ENCODE measurements at regions not wholly inside any gene's neighbourhood (a gene's known extent, or its start where the extent isn't known, plus 50 kb on each side); places are given as distances from the start of the nearest gene placed in this dataset.
"Not testable (repeated sequence)": the region's sequence is repeated elsewhere in the genome, so short reads cannot be mapped to it uniquely, and the experiment has no call there.

DNA sequence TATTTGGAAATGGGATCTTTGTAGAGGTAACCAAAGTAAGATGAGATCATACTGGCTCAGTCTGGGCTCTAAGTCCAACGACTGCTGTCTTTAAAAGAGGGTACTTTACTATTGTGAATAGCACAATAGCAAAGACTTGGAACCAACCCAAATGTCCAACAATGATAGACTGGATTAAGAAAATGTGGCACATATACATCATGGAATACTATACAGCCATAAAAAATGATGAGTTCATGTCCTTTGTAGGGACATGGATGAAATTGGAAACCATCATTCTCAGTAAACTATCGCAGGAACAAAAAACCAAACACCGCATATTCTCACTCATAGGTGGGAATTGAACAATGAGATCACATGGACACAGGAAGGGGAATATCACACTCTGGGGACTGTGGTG lies 476.3 kb downstream of the SEMA3D start:
- not testable (repeated sequence) for TF ChIP-seq POLR2A (IDR thresholded peaks at IDR 0.05)
- TF ChIP-seq, protein P1, sequence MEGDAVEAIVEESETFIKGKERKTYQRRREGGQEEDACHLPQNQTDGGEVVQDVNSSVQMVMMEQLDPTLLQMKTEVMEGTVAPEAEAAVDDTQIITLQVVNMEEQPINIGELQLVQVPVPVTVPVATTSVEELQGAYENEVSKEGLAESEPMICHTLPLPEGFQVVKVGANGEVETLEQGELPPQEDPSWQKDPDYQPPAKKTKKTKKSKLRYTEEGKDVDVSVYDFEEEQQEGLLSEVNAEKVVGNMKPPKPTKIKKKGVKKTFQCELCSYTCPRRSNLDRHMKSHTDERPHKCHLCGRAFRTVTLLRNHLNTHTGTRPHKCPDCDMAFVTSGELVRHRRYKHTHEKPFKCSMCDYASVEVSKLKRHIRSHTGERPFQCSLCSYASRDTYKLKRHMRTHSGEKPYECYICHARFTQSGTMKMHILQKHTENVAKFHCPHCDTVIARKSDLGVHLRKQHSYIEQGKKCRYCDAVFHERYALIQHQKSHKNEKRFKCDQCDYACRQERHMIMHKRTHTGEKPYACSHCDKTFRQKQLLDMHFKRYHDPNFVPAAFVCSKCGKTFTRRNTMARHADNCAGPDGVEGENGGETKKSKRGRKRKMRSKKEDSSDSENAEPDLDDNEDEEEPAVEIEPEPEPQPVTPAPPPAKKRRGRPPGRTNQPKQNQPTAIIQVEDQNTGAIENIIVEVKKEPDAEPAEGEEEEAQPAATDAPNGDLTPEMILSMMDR (IDR thresholded peaks at IDR 0.05) = not testable (repeated sequence)
